SK-N-SH (cell line): ENCODE measurements at regions not wholly inside any gene's neighbourhood (a gene's known extent, or its start where the extent isn't known, plus 50 kb on each side); places are given as distances from the start of the nearest gene placed in this dataset.
"Not testable (repeated sequence)": the region's sequence is repeated elsewhere in the genome, so short reads cannot be mapped to it uniquely, and the experiment has no call there.

Source experiments
- CTCF ChIA-PET: fragments of 300-600, 350-600 bp; formaldehyde crosslinking; extraction: SDS; loops from one replicate; lab custom pipeline; 2021; lab: Yijun Ruan, JAX
- POLR2A ChIA-PET: fragments of 350-600 bp; sonication (Branson Sonifier 250); formaldehyde crosslinking; extraction: SDS; loops from one replicate; lab custom pipeline; 2020; ENCODE audit warnings: antibody characterized with exemption, inconsistent platforms; lab: Yijun Ruan, JAX
- DNase-seq: peaks from one replicate; pipeline ENCODE4 v3.0.0; 2012
- H2AFZ ChIP-seq: fragments of 200-600 bp; sonication (generic); 2 replicates; pipeline ENCODE4 v1.8.1; 2016; ENCODE audit warnings: antibody characterized with exemption, mild to moderate bottlenecking, low read depth
- H3F3A ChIP-seq: fragments of 200-600 bp; sonication (generic); replicated peaks from 2 replicates; pipeline ENCODE3; 2016; ENCODE audit warnings: antibody characterized with exemption, mild to moderate bottlenecking; ENCODE audit not compliant: insufficient read depth
- H3K27ac ChIP-seq, 2 experiments: fragments of 200-500 bp in 1 of 2; fragments of 200-600 bp in 1 of 2; sonication (Bioruptor generic) in 1 of 2; sonication (generic), shearing (Covaris generic) in 1 of 2; 2 replicates each; pipeline versions ENCODE4 v1.5.1 to v1.6.1; 2014 to 2016; ENCODE audit warnings: low read depth in 2 of 2, inconsistent platforms in 1 of 2, low read length in 1 of 2, mild to moderate bottlenecking in 1 of 2, mixed read lengths in 1 of 2
- H3K27me3 ChIP-seq: fragments of 200-600 bp; sonication (generic), shearing (Covaris generic); 2 replicates; pipeline ENCODE4 v1.6.1; 2016; ENCODE audit warnings: mixed run types; ENCODE audit not compliant: insufficient read depth
- H3K36me3 ChIP-seq, 2 experiments: fragments of 200-500 bp in 1 of 2; fragments of 200-600 bp in 1 of 2; sonication (Bioruptor generic) in 1 of 2; sonication (generic) in 1 of 2; replicated peaks in 1 of 2; 2 replicates each; pipeline versions ENCODE3 to v1.5.1; 2014 to 2016; ENCODE audit warnings: low read length in 1 of 2, mild to moderate bottlenecking in 1 of 2; ENCODE audit not compliant: insufficient read depth in 2 of 2, control insufficient read depth in 1 of 2
- H3K4me1 ChIP-seq, 2 experiments: fragments of 200-500 bp in 1 of 2; fragments of 200-600 bp in 1 of 2; sonication (Bioruptor generic) in 1 of 2; sonication (generic), shearing (Covaris generic) in 1 of 2; 2 replicates each; pipeline versions ENCODE4 v1.5.1 to v1.6.1; 2014 to 2016; ENCODE audit warnings: low read depth in 1 of 2, low read length in 1 of 2, mixed run types in 1 of 2; ENCODE audit not compliant: insufficient read depth in 2 of 2, control insufficient read depth in 1 of 2
- H3K4me2 ChIP-seq: fragments of 200-600 bp; sonication (generic), shearing (Covaris generic); 2 replicates; pipeline ENCODE4 v1.6.1; 2017; ENCODE audit warnings: mixed run types
- H3K4me3 ChIP-seq, 2 experiments: fragments of 200-500 bp in 1 of 2; fragments of 200-600 bp in 1 of 2; sonication (Bioruptor generic) in 1 of 2; sonication (generic), shearing (Covaris generic) in 1 of 2; 2 replicates each; pipeline versions ENCODE4 v1.5.1 to v1.8.1; 2014 to 2016; ENCODE audit warnings: low read depth in 2 of 2, inconsistent platforms in 1 of 2, low read length in 1 of 2, mild to moderate bottlenecking in 1 of 2, mixed read lengths in 1 of 2, moderate library complexity in 1 of 2
- H3K79me2 ChIP-seq: fragments of 200-600 bp; sonication (generic); 2 replicates; pipeline ENCODE4 v1.8.1; 2017; ENCODE audit warnings: mild to moderate bottlenecking; ENCODE audit not compliant: insufficient read depth
- H3K9ac ChIP-seq: fragments of 200-600 bp; sonication (generic); 2 replicates; pipeline ENCODE4 v1.6.1; 2017; ENCODE audit warnings: mixed run types
- H3K9me2 ChIP-seq: fragments of 200-600 bp; sonication (generic); 2 replicates; pipeline ENCODE4 v1.6.1; 2017; ENCODE audit warnings: mixed run types
- H3K9me3 ChIP-seq: fragments of 200-600 bp; sonication (generic); 2 replicates; pipeline ENCODE4 v1.6.1; 2017; ENCODE audit warnings: mixed run types, mild to moderate bottlenecking, moderate library complexity
- H4K20me1 ChIP-seq: fragments of 200-600 bp; sonication (generic); 2 replicates; pipeline ENCODE4 v1.6.1; 2017; ENCODE audit warnings: mild to moderate bottlenecking, mixed run types; ENCODE audit not compliant: insufficient read depth
- CHD2 ChIP-seq: fragments of 150-350 bp; IDR thresholded peaks from 2 replicates; pipeline ENCODE4 v1.6.1; 2018; ENCODE audit warnings: low read length; ENCODE audit not compliant: partially characterized antibody
- EP300 ChIP-seq, 2 experiments: IDR thresholded peaks; 2 replicates each; pipeline versions ENCODE4 v1.4.0 to v1.6.1; 2012; ENCODE audit warnings: borderline replicate concordance in 1 of 2, low read depth in 1 of 2, low read length in 1 of 2
- FOXJ3 ChIP-seq: sonication (generic); formaldehyde crosslinking; IDR thresholded peaks from 2 replicates; pipeline ENCODE4 v1.5.1; 2020; ENCODE audit warnings: mild to moderate bottlenecking, missing genetic modification reagents
- MAX ChIP-seq: IDR thresholded peaks from 2 replicates; pipeline ENCODE4 v1.4.0; 2012; ENCODE audit warnings: low read depth
- MEF2A ChIP-seq: IDR thresholded peaks from 2 replicates; pipeline ENCODE4 v1.4.0; 2012; ENCODE audit warnings: low read depth, borderline replicate concordance
- NFIC ChIP-seq: IDR thresholded peaks from 2 replicates; pipeline ENCODE4 v1.4.0; 2012; ENCODE audit warnings: borderline replicate concordance
- NRF1 ChIP-seq: IDR thresholded peaks from 2 replicates; pipeline ENCODE4 v1.6.1; 2012; ENCODE audit warnings: low read depth, mild to moderate bottlenecking, low read length
- PBX3 ChIP-seq: IDR thresholded peaks from 2 replicates; pipeline ENCODE4; 2012
- POLR2AphosphoS5 ChIP-seq: IDR thresholded peaks from 2 replicates; pipeline ENCODE4 v1.6.1; 2012; ENCODE audit warnings: low read depth, low read length
- RCOR1 ChIP-seq: fragments of 150-350 bp; IDR thresholded peaks from 2 replicates; pipeline ENCODE4 v1.6.1; 2017; ENCODE audit warnings: antibody characterized with exemption, low read length
- TAF1 ChIP-seq: IDR thresholded peaks from 2 replicates; pipeline ENCODE4 v1.6.1; 2012; ENCODE audit warnings: low read depth, mild to moderate bottlenecking, low read length, moderate library complexity, borderline replicate concordance
- USF1 ChIP-seq: IDR thresholded peaks from 2 replicates; pipeline ENCODE4 v1.4.0; 2012; ENCODE audit warnings: low read depth, borderline replicate concordance
- WGBS: methylation state at CpG from one replicate; pipeline ENCODE4 v1.1.6; 2017; ENCODE audit warnings: low lambda C conversion rate; 5-methylcytosine and 5-hydroxymethylcytosine counted together

- Histone ChIP-seq H3K9me3 (no peaks in the 10 kb centered on the region), H3F3A (peaks cover 6% of the 10 kb centered on the region), H3K36me3 (no peaks in the 10 kb centered on the region), H2AFZ (no peak overlapping the region), H3K9ac (no peak overlapping the region), H3K4me1 (peaks cover 10 to 12% of the 10 kb centered on the region in 2 experiments; a peak in 1 of 4 replicates), H3K4me3 (no peak overlapping the region), H3K27ac (no peak overlapping the region), H4K20me1 (no peaks in the 10 kb centered on the region), H3K4me2 (no peak overlapping the region), H3K9me2 (no peaks in the 10 kb centered on the region), H3K79me2 (no peaks in the 10 kb centered on the region), H3K27me3 (no peaks in the 10 kb centered on the region)
- 97% methylated on average over 3 of the region's 3 CpGs for WGBS
- TF ChIP-seq USF1 = no peak
- TF ChIP-seq EP300 (IDR thresholded peaks at IDR 0.05; ENCODE audit: borderline replicate concordance in 1 of 2, low read depth in 1 of 2, low read length in 1 of 2) = no peak
- no peak for TF ChIP-seq RCOR1
- no peak for TF ChIP-seq POLR2AphosphoS5
- TF ChIP-seq NFIC = no peak
- TF ChIP-seq PBX3 = no peak
- TF ChIP-seq FOXJ3 (CRISPR knock-in tag) = no peak
- no peak for TF ChIP-seq TAF1
- TF ChIP-seq MEF2A = no peak
- TF ChIP-seq MAX = no peak
- no peak for TF ChIP-seq NRF1
- no peak for DNase-seq
- ChIA-PET POLR2A (no interaction called here), CTCF (no interaction called here)
These were observed 70.1 kb downstream of the LHX9 start for GRCh38 chr1:197987294-197987693.

- H3K9me2 ChIP-seq, H3F3A ChIP-seq, H3K9ac ChIP-seq, CTCF ChIA-PET, H3K4me2 ChIP-seq, DNase-seq, H3K4me3 ChIP-seq, H3K36me3 ChIP-seq, H4K20me1 ChIP-seq, H3K9me3 ChIP-seq, H3K79me2 ChIP-seq, H3K27me3 ChIP-seq, H2AFZ ChIP-seq, POLR2A ChIA-PET, H3K27ac ChIP-seq, H3K4me1 ChIP-seq: not testable (repeated sequence)
- 95% methylated on average over 7 of the region's 7 CpGs for WGBS
These were observed 71.4 kb downstream of the LHX9 start for GRCh38 chr1:197988581-197988980.

- Histone ChIP-seq H3K9me3 (no peaks in the 10 kb centered on the region), H2AFZ (no peak overlapping the region), H3K27ac (no peak overlapping the region), H3F3A (peaks cover under 1% of the 10 kb centered on the region), H3K36me3 (no peaks in the 10 kb centered on the region), H3K27me3 (no peaks in the 10 kb centered on the region), H3K4me2 (no peak overlapping the region), H3K79me2 (no peaks in the 10 kb centered on the region), H3K4me1 (peaks cover 0 to 6% of the 10 kb centered on the region in 2 experiments; a peak in 1 of 4 replicates), H4K20me1 (no peaks in the 10 kb centered on the region), H3K4me3 (no peak overlapping the region), H3K9me2 (no peaks in the 10 kb centered on the region), H3K9ac (no peak overlapping the region)
- CTCF ChIA-PET = no interaction called here
- DNase-seq = no peak
- 89% methylated on average over 5 of the region's 5 CpGs for WGBS
- no peak for TF ChIP-seq CHD2
- POLR2A ChIA-PET = no interaction called here
These were observed 71.9 kb downstream of the LHX9 start for GRCh38 chr1:197989058-197989457.
